Astrocyte (in vitro differentiated cells and primary cell): ENCODE measurements at regions not wholly inside any gene's neighbourhood (a gene's known extent, or its start where the extent isn't known, plus 50 kb on each side); places are given as distances from the start of the nearest gene placed in this dataset.

Experiments
- DNase-seq: peaks from one replicate; pipeline ENCODE4 v3.0.0-alpha.2; 2010; ENCODE audit warnings: low read depth
- FAIRE-seq: peaks from 2 replicates; lab custom pipeline; 2011; peaks lifted over from hg19 to GRCh38; lab: Jason Lieb, UNC
- H2AFZ ChIP-seq: 2 replicates; pipeline ENCODE4 v1.6.0; 2012; ENCODE audit warnings: low read depth, low read length, inconsistent platforms
- H3K27ac ChIP-seq: 2 replicates; pipeline ENCODE4 v1.5.1; 2011; ENCODE audit warnings: low read depth, low read length, inconsistent platforms
- H3K27me3 ChIP-seq: 2 replicates; pipeline ENCODE4 v1.6.0; 2011; ENCODE audit warnings: low read length, inconsistent platforms; ENCODE audit not compliant: insufficient read depth
- H3K36me3 ChIP-seq: 2 replicates; pipeline ENCODE4 v1.5.1; 2011; ENCODE audit warnings: low read length, inconsistent platforms; ENCODE audit not compliant: insufficient read depth
- H3K4me1 ChIP-seq: 2 replicates; pipeline ENCODE4 v1.5.1; 2011; ENCODE audit warnings: low read length, inconsistent platforms; ENCODE audit not compliant: insufficient read depth
- H3K4me2 ChIP-seq: 2 replicates; pipeline ENCODE4 v1.6.0; 2012; ENCODE audit warnings: low read length, inconsistent platforms
- H3K4me3 ChIP-seq: 2 replicates; pipeline ENCODE4 v1.5.1; 2011; ENCODE audit warnings: low read depth, mild to moderate bottlenecking, low read length, inconsistent platforms; ENCODE audit not compliant: insufficient read depth
- H3K79me2 ChIP-seq: 2 replicates; pipeline ENCODE4 v1.6.0; 2012; ENCODE audit warnings: mild to moderate bottlenecking, low read length, inconsistent platforms; ENCODE audit not compliant: insufficient read depth
- H3K9ac ChIP-seq: 2 replicates; pipeline ENCODE4 v1.6.0; 2012; ENCODE audit warnings: mild to moderate bottlenecking, low read length, inconsistent platforms
- H3K9me3 ChIP-seq: 2 replicates; pipeline ENCODE4 v1.5.1; 2012; ENCODE audit warnings: low read depth, mild to moderate bottlenecking, low read length, inconsistent platforms; ENCODE audit not compliant: insufficient read depth
- H4K20me1 ChIP-seq: 2 replicates; pipeline ENCODE4 v1.6.0; 2012; ENCODE audit warnings: low read length, inconsistent platforms; ENCODE audit not compliant: insufficient read depth
- H3K27ac Mint-ChIP-seq: one replicate; pipeline ENCODE4 v1.8.0; 2021; ENCODE audit warnings: mild to moderate bottlenecking, mixed read lengths; ENCODE audit not compliant: unreplicated experiment
- H3K27me3 Mint-ChIP-seq: one replicate; pipeline ENCODE4 v1.8.0; 2021; ENCODE audit warnings: low read depth, mixed read lengths; ENCODE audit not compliant: unreplicated experiment
- H3K36me3 Mint-ChIP-seq: one replicate; pipeline ENCODE4 v1.8.0; 2021; ENCODE audit warnings: low read depth, mixed read lengths; ENCODE audit not compliant: unreplicated experiment
- H3K4me1 Mint-ChIP-seq: one replicate; pipeline ENCODE4 v1.8.0; 2021; ENCODE audit warnings: low read depth, mixed read lengths; ENCODE audit not compliant: unreplicated experiment
- H3K4me3 Mint-ChIP-seq: one replicate; pipeline ENCODE4 v1.8.0; 2021; ENCODE audit warnings: mild to moderate bottlenecking, moderate library complexity, mixed read lengths; ENCODE audit not compliant: unreplicated experiment
- H3K9me3 Mint-ChIP-seq: one replicate; pipeline ENCODE4 v1.8.0; 2021; ENCODE audit warnings: mild to moderate bottlenecking, mixed read lengths; ENCODE audit not compliant: unreplicated experiment
- EZH2 ChIP-seq: IDR thresholded peaks from 2 replicates; pipeline ENCODE4 v1.6.1; 2012; ENCODE audit warnings: mild to moderate bottlenecking, low read length, inconsistent platforms; ENCODE audit not compliant: insufficient read depth
- TF ChIP-seq, protein P1 (sequence below): IDR thresholded peaks from 2 replicates; pipeline ENCODE4 v1.5.1; 2011; ENCODE audit warnings: low read depth, mild to moderate bottlenecking, inconsistent platforms, low read length, moderate library complexity; ENCODE audit not compliant: insufficient read depth

DNA sequence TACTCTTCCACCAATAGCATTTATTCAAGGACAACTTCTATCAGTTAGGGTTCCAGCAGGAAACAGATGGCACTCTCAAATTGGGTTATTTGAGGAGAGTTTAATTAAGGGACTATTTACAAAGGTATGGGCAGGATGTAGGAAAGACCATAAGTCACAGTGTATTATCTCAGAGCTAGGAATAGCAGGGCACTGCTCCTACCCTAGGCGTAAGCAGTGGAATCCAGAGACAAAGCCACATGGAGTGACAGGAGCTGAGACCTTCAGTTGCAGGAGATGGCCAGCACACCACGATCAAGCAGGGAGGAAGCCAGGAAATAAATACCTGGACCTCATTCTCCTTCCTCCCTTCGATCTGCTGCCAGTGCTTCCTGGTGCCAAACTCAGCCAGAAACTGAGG, 274.9 kb upstream of the SLC30A5 start:
- DNase-seq (no peak), FAIRE-seq (no peak)
- Mint-ChIP-seq H3K27me3 (no peaks in the 10 kb centered on the region), H3K36me3 (no peaks in the 10 kb centered on the region), H3K9me3 (no peaks in the 10 kb centered on the region), H3K27ac (no peak overlapping the region), H3K4me3 (no peak overlapping the region), H3K4me1 (peaks cover 12% of the 10 kb centered on the region)
- Histone ChIP-seq H3K9ac (no peak overlapping the region), H3K4me1 (no peaks in the 10 kb centered on the region), H2AFZ (no peak overlapping the region), H3K27ac (no peak overlapping the region), H3K36me3 (no peaks in the 10 kb centered on the region), H3K4me2 (no peak overlapping the region), H3K27me3 (no peaks in the 10 kb centered on the region), H3K9me3 (no peaks in the 10 kb centered on the region), H4K20me1 (no peaks in the 10 kb centered on the region), H3K4me3 (no peak overlapping the region), H3K79me2 (no peaks in the 10 kb centered on the region)
- TF ChIP-seq, protein P1, sequence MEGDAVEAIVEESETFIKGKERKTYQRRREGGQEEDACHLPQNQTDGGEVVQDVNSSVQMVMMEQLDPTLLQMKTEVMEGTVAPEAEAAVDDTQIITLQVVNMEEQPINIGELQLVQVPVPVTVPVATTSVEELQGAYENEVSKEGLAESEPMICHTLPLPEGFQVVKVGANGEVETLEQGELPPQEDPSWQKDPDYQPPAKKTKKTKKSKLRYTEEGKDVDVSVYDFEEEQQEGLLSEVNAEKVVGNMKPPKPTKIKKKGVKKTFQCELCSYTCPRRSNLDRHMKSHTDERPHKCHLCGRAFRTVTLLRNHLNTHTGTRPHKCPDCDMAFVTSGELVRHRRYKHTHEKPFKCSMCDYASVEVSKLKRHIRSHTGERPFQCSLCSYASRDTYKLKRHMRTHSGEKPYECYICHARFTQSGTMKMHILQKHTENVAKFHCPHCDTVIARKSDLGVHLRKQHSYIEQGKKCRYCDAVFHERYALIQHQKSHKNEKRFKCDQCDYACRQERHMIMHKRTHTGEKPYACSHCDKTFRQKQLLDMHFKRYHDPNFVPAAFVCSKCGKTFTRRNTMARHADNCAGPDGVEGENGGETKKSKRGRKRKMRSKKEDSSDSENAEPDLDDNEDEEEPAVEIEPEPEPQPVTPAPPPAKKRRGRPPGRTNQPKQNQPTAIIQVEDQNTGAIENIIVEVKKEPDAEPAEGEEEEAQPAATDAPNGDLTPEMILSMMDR: no peak
- no peak for TF ChIP-seq EZH2

DNA sequence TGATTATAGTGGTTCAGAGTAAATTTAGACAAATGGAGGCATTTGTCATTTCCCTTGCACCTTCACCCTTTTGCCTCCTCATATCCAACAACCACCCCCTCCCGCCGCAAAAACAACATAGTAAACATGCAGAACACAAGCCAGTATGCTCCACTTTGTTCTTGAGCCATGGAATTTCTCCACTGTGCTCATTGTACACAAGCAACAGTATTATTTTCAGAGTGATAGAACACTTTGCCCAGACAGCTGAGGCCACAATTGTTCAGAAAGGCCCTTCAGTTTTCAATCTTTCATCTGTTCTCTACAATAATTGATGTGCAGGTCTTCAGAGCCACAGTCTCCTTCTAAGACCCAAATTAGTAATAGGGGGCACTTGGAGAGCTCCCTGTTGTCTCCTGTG, 272.8 kb upstream of the SLC30A5 start:
- Histone ChIP-seq H3K27me3 (no peaks in the 10 kb centered on the region), H3K9me3 (no peaks in the 10 kb centered on the region), H3K27ac (no peak overlapping the region), H3K4me3 (no peak overlapping the region), H3K36me3 (no peaks in the 10 kb centered on the region), H3K79me2 (no peaks in the 10 kb centered on the region), H3K9ac (no peak overlapping the region), H3K4me1 (no peaks in the 10 kb centered on the region), H4K20me1 (no peaks in the 10 kb centered on the region), H3K4me2 (no peak overlapping the region), H2AFZ (no peak overlapping the region)
- peaks cover 12% of the 10 kb centered on the region for H3K4me1 Mint-ChIP-seq
- H3K4me3 Mint-ChIP-seq: no peak overlapping the region
- H3K27me3 Mint-ChIP-seq: no peaks in the 10 kb centered on the region
- H3K36me3 Mint-ChIP-seq: no peaks in the 10 kb centered on the region
- no peak overlapping the region for H3K27ac Mint-ChIP-seq
- no peak for TF ChIP-seq EZH2
- TF ChIP-seq, protein P1: no peak
- no peak for FAIRE-seq
- no peaks in the 10 kb centered on the region for H3K9me3 Mint-ChIP-seq
- DNase-seq: no peak

DNA sequence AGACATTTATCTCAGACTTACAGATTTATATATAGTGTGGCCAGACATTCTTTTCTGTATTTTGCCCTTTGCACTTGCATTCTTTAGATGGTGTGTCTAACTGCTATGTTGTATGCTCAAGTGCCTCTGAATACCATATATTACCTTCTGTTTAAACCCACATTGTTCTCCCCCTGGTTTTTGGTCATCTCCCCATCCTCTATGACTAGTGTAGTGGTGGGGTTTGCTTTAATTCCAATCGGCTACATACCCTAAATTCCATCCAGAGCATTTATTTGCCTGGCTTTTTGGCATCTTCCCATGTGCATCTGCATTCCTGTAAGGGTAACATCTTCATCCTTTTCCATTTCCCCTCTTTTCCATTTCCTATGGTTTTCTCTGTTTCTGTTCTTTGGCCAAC, 271.0 kb upstream of the SLC30A5 start:
- no peak overlapping the region for H3K4me3 Mint-ChIP-seq
- peak overlapping the region; percentile 8 for H3K27ac Mint-ChIP-seq

More for the DNA sequence above, 271.0 kb upstream of the SLC30A5 start:
- H3K9ac ChIP-seq: no peak overlapping the region
- no peak overlapping the region for H2AFZ ChIP-seq
- DNase-seq (no peak), FAIRE-seq (no peak)
- H3K4me3 ChIP-seq: no peak overlapping the region
- no peaks in the 10 kb centered on the region for H3K4me1 ChIP-seq
- no peaks in the 10 kb centered on the region for H3K79me2 ChIP-seq
- H3K27ac ChIP-seq: no peak overlapping the region
- no peaks in the 10 kb centered on the region for H3K36me3 ChIP-seq
- H3K27me3 Mint-ChIP-seq: no peaks in the 10 kb centered on the region
- H3K36me3 Mint-ChIP-seq: no peaks in the 10 kb centered on the region
- no peaks in the 10 kb centered on the region for H3K9me3 Mint-ChIP-seq
- no peaks in the 10 kb centered on the region for H3K9me3 ChIP-seq
- H3K27me3 ChIP-seq: no peaks in the 10 kb centered on the region
- no peak for TF ChIP-seq EZH2
- TF ChIP-seq, protein P1: no peak
- no peak overlapping the region for H3K4me2 ChIP-seq
- peaks cover 12% of the 10 kb centered on the region for H3K4me1 Mint-ChIP-seq
- no peaks in the 10 kb centered on the region for H4K20me1 ChIP-seq
